Mammary epithelial cell (primary cell): ENCODE measurements at regions not wholly inside any gene's neighbourhood (a gene's known extent, or its start where the extent isn't known, plus 50 kb on each side); places are given as distances from the start of the nearest gene placed in this dataset.

ENCODE experiments used
- CTCF ChIP-seq, 2 donors: IDR thresholded peaks in 1 of 2; conservative IDR thresholded peaks in 1 of 2; 2 replicates each; pipeline ENCODE4 v1.5.1; 2011 to 2012; ENCODE audit warnings: inconsistent platforms in 2 of 2, low read length in 2 of 2, mild to moderate bottlenecking in 2 of 2, control low read depth in 1 of 2, low read depth in 1 of 2; ENCODE audit not compliant: insufficient read depth in 1 of 2; ENCODE audit errors: extremely low read depth in 1 of 2
- EZH2 ChIP-seq: IDR thresholded peaks from 2 replicates; pipeline ENCODE4 v1.6.1; 2012; ENCODE audit warnings: low read length, inconsistent platforms, borderline replicate concordance

- TF ChIP-seq EZH2 (no peak), CTCF (conservative IDR thresholded peaks at IDR 0.05 in 1 of 2, IDR thresholded peaks at IDR 0.05 in 1 of 2; ENCODE audit: extremely low read depth in 1 of 2, insufficient read depth in 1 of 2, low read depth in 1 of 2, low read length in 2 of 2) (no peak)
Observed at GRCh38 chr13:83332751-83333150, 549.5 kb downstream of the SLITRK1 start.
